H1 (cell line): ENCODE measurements at regions not wholly inside any gene's neighbourhood (a gene's known extent, or its start where the extent isn't known, plus 50 kb on each side); places are given as distances from the start of the nearest gene placed in this dataset.

Experiments used
- CTCF ChIA-PET: fragments of 300-600 bp; sonication (Branson Sonifier 250); formaldehyde crosslinking; loops from one replicate; lab custom pipeline; 2021; ENCODE audit not compliant: partially characterized antibody; lab: Charles Lee
- POLR2A ChIA-PET: fragments of 300-600 bp; sonication (Branson Sonifier 250); formaldehyde crosslinking; loops from one replicate; lab custom pipeline; 2021; ENCODE audit warnings: inconsistent platforms; ENCODE audit not compliant: partially characterized antibody; lab: Charles Lee
- DNase-seq, 2 experiments: peaks; one replicate each; pipeline versions ENCODE4 v3.0.0 to v3.0.0-alpha.2; 2010 to 2022; ENCODE audit warnings: low spot score in 2 of 2, low read depth in 1 of 2, mixed read lengths in 1 of 2
- FAIRE-seq: peaks from 2 replicates; lab custom pipeline; 2011; peaks lifted over from hg19 to GRCh38; lab: Jason Lieb, UNC
- H2AFZ ChIP-seq: 2 replicates; pipeline ENCODE4 v1.8.1; 2012; ENCODE audit warnings: low read length, inconsistent platforms
- H2AK5ac ChIP-seq: 2 replicates; pipeline ENCODE4 v1.6.1; 2013; ENCODE audit warnings: low read depth, low read length
- H2BK120ac ChIP-seq: replicated peaks from 2 replicates; pipeline ENCODE3; 2013; ENCODE audit warnings: low read depth, low read length, inconsistent platforms
- H2BK12ac ChIP-seq: 2 replicates; pipeline ENCODE4 v1.6.1; 2013; ENCODE audit warnings: low read depth, low read length
- H2BK15ac ChIP-seq: 2 replicates; pipeline ENCODE4 v1.6.1; 2013; ENCODE audit warnings: low read length
- H2BK20ac ChIP-seq: 2 replicates; pipeline ENCODE4 v1.6.1; 2013; ENCODE audit warnings: low read length
- H2BK5ac ChIP-seq: 2 replicates; pipeline ENCODE4 v1.6.1; 2013; ENCODE audit warnings: low read depth, low read length
- H3K14ac ChIP-seq: 2 replicates; pipeline ENCODE4 v1.6.1; 2013; ENCODE audit warnings: inconsistent platforms; ENCODE audit not compliant: insufficient read length
- H3K18ac ChIP-seq: 2 replicates; pipeline ENCODE4 v1.6.1; 2013; ENCODE audit warnings: low read length; ENCODE audit errors: extremely low read depth
- H3K23ac ChIP-seq: 2 replicates; pipeline ENCODE4 v1.6.1; 2013; ENCODE audit warnings: inconsistent platforms; ENCODE audit not compliant: insufficient read length
- H3K23me2 ChIP-seq: 2 replicates; pipeline ENCODE4 v1.6.1; 2013; ENCODE audit warnings: low read depth, low read length
- H3K27ac ChIP-seq: 2 replicates; pipeline ENCODE4 v1.6.1; 2011; ENCODE audit warnings: low read depth, low read length, inconsistent platforms
- H3K27me3 ChIP-seq, 4 experiments: replicated peaks in 1 of 4; 1 replicate in 1 of 4; 2 replicates in 3 of 4; pipeline versions ENCODE4 v1.6.1 to v1.8.1; 2011 to 2013; ENCODE audit warnings: low read length in 3 of 4, mild to moderate bottlenecking in 3 of 4, inconsistent platforms in 2 of 4, mixed read lengths in 2 of 4, moderate library complexity in 1 of 4; ENCODE audit not compliant: control insufficient read depth in 3 of 4, insufficient read depth in 3 of 4; ENCODE audit errors: extremely low read depth in 1 of 4
- H3K36me3 ChIP-seq, 4 experiments: 2 replicates each; pipeline versions ENCODE4 v1.6.1 to v1.8.1; 2011 to 2013; ENCODE audit warnings: mild to moderate bottlenecking in 4 of 4, low read length in 3 of 4, moderate library complexity in 2 of 4, control low read depth in 1 of 4, inconsistent platforms in 1 of 4; ENCODE audit not compliant: insufficient read depth in 4 of 4, control insufficient read depth in 2 of 4
- H3K4ac ChIP-seq: replicated peaks from 2 replicates; pipeline ENCODE3; 2013; ENCODE audit warnings: low read length, low read depth, mixed read lengths, inconsistent platforms; ENCODE audit not compliant: insufficient read length
- H3K4me1 ChIP-seq, 4 experiments: replicated peaks in 1 of 4; 1 replicate in 1 of 4; 2 replicates in 3 of 4; pipeline versions ENCODE4 v1.6.1 to v1.8.1; 2011 to 2013; ENCODE audit warnings: low read length in 3 of 4, inconsistent platforms in 2 of 4, mixed read lengths in 1 of 4; ENCODE audit not compliant: insufficient read depth in 4 of 4, control insufficient read depth in 3 of 4
- H3K4me2 ChIP-seq, 2 experiments: 2 replicates each; pipeline versions ENCODE4 v1.6.1 to v1.8.1; 2011 to 2013; ENCODE audit warnings: low read depth in 2 of 2, low read length in 2 of 2, control low read depth in 1 of 2, inconsistent platforms in 1 of 2, mild to moderate bottlenecking in 1 of 2; ENCODE audit not compliant: insufficient read depth in 1 of 2
- H3K4me3 ChIP-seq, 4 experiments: fragments of 200-600, 300-600 bp in 1 of 4; sonication (generic), shearing (Covaris generic), sonication (Bioruptor Twin) in 1 of 4; 2 replicates each; pipeline versions ENCODE4 v1.5.1 to v1.8.1; 2011 to 2016; ENCODE audit warnings: low read length in 4 of 4, low read depth in 3 of 4, control low read depth in 2 of 4, inconsistent platforms in 2 of 4, mild to moderate bottlenecking in 2 of 4, mixed read lengths in 1 of 4, moderate library complexity in 1 of 4; ENCODE audit not compliant: insufficient read depth in 2 of 4; ENCODE audit errors: extremely low read depth in 1 of 4
- H3K56ac ChIP-seq: replicated peaks from 2 replicates; pipeline ENCODE3; 2013; ENCODE audit warnings: low read depth, mild to moderate bottlenecking, mixed read lengths, low read length, inconsistent platforms; ENCODE audit not compliant: insufficient read length
- H3K79me1 ChIP-seq: 2 replicates; pipeline ENCODE4 v1.6.1; 2013; ENCODE audit warnings: low read depth, low read length, control low read depth
- H3K79me2 ChIP-seq, 2 experiments: 2 replicates each; pipeline versions ENCODE4 v1.6.1 to v1.8.1; 2012 to 2013; ENCODE audit warnings: low read length in 2 of 2, mild to moderate bottlenecking in 2 of 2, inconsistent platforms in 1 of 2; ENCODE audit not compliant: insufficient read depth in 2 of 2, control insufficient read depth in 1 of 2
- H3K9ac ChIP-seq, 4 experiments: replicated peaks in 1 of 4; 1 replicate in 1 of 4; 2 replicates in 3 of 4; pipeline versions ENCODE4 v1.6.1 to v1.8.1; 2011 to 2013; ENCODE audit warnings: low read depth in 3 of 4, low read length in 3 of 4, control low read depth in 2 of 4, mild to moderate bottlenecking in 2 of 4, moderate library complexity in 2 of 4, inconsistent platforms in 1 of 4; ENCODE audit errors: extremely low read depth in 1 of 4
- H3K9me3 ChIP-seq, 2 experiments: 2 replicates each; pipeline versions ENCODE4 v1.6.1 to v1.8.1; 2012 to 2013; ENCODE audit warnings: mild to moderate bottlenecking in 2 of 2, moderate library complexity in 2 of 2, control low read depth in 1 of 2, inconsistent platforms in 1 of 2, low read depth in 1 of 2, low read length in 1 of 2, mixed read lengths in 1 of 2; ENCODE audit not compliant: insufficient read depth in 2 of 2
- H4K20me1 ChIP-seq, 2 experiments: replicated peaks in 1 of 2; 2 replicates each; pipeline versions ENCODE3 to v1.8.1; 2011 to 2013; ENCODE audit warnings: inconsistent platforms in 2 of 2, low read length in 2 of 2, mild to moderate bottlenecking in 1 of 2; ENCODE audit not compliant: insufficient read depth in 2 of 2, control insufficient read depth in 1 of 2
- H4K5ac ChIP-seq: 2 replicates; pipeline ENCODE4 v1.6.1; 2013; ENCODE audit warnings: low read length, low read depth, mixed read lengths, inconsistent platforms; ENCODE audit not compliant: insufficient read length
- H4K8ac ChIP-seq: 2 replicates; pipeline ENCODE4 v1.8.0; 2013; ENCODE audit warnings: mild to moderate bottlenecking, moderate library complexity, low read length, inconsistent platforms; ENCODE audit not compliant: insufficient read depth; ENCODE audit errors: extremely low read depth
- H4K91ac ChIP-seq: replicated peaks from 2 replicates; pipeline ENCODE3; 2013; ENCODE audit warnings: low read length, mixed read lengths, inconsistent platforms; ENCODE audit not compliant: insufficient read length
- ASH2L ChIP-seq: fragments of 200-600, 300-600 bp; sonication (generic); IDR thresholded peaks from one replicate; pipeline ENCODE4 v1.7.1; 2017; ENCODE audit warnings: low read length
- BCL11A ChIP-seq, 2 experiments: IDR thresholded peaks; one replicate each; pipeline ENCODE4 v1.6.1; 2011; ENCODE audit warnings: low read depth in 2 of 2, low read length in 2 of 2, mild to moderate bottlenecking in 2 of 2
- BRCA1 ChIP-seq: IDR thresholded peaks from 2 replicates; pipeline ENCODE4 v1.6.1; 2012; ENCODE audit warnings: low read depth, low read length, improper control_type of control experiment
- EP300 ChIP-seq, 2 experiments: IDR thresholded peaks; 1 replicate in 1 of 2; 2 replicates in 1 of 2; pipeline ENCODE4 v1.6.1; 2011 to 2012; ENCODE audit warnings: low read depth in 2 of 2, low read length in 2 of 2, mild to moderate bottlenecking in 2 of 2, borderline replicate concordance in 1 of 2, inconsistent platforms in 1 of 2, moderate library complexity in 1 of 2
- FOSL1 ChIP-seq: IDR thresholded peaks from 2 replicates; pipeline ENCODE4 v1.6.1; 2011; ENCODE audit warnings: mild to moderate bottlenecking, low read depth, low read length, moderate library complexity; ENCODE audit not compliant: insufficient read depth
- NRF1 ChIP-seq: IDR thresholded peaks from 2 replicates; pipeline ENCODE4 v1.6.1; 2011; ENCODE audit warnings: mild to moderate bottlenecking, low read depth, low read length, improper control_type of control experiment
- RAD21 ChIP-seq, 2 experiments: IDR thresholded peaks in 1 of 2; conservative IDR thresholded peaks in 1 of 2; 2 replicates each; pipeline ENCODE4 v1.6.1; 2011; ENCODE audit warnings: low read depth in 2 of 2, low read length in 2 of 2, improper control_type of control experiment in 1 of 2, inconsistent platforms in 1 of 2, mild to moderate bottlenecking in 1 of 2, moderate library complexity in 1 of 2
- RXRA ChIP-seq: IDR thresholded peaks from 2 replicates; pipeline ENCODE4 v1.6.1; 2011; ENCODE audit warnings: low read depth, mild to moderate bottlenecking, low read length, moderate library complexity; ENCODE audit not compliant: insufficient read depth
- SP4 ChIP-seq: IDR thresholded peaks from 2 replicates; pipeline ENCODE4 v1.6.1; 2012; ENCODE audit warnings: low read length, inconsistent platforms
- YY1 ChIP-seq: IDR thresholded peaks from 2 replicates; pipeline ENCODE4 v1.6.1; 2011; ENCODE audit warnings: low read depth, mild to moderate bottlenecking, low read length
- WGBS, 2 experiments: shearing (Covaris generic) in 1 of 2; methylation state at CpG; one replicate each; pipeline versions ENCODE4 v1.1.6 to v1.1.7; 2013 to 2015; ENCODE audit warnings: low lambda C conversion rate in 2 of 2, mixed read lengths in 2 of 2, inconsistent platforms in 1 of 2, low coverage in 1 of 2, missing lambda C conversion rate in 1 of 2; ENCODE audit not compliant: insufficient replicate concordance in 2 of 2, insufficient coverage in 1 of 2, insufficient read length in 1 of 2; ENCODE audit errors: extremely low coverage in 1 of 2, missing lambda C conversion rate in 1 of 2; 5-methylcytosine and 5-hydroxymethylcytosine counted together
- TF ChIP-seq, protein P1 (sequence below): IDR thresholded peaks from 2 replicates; pipeline ENCODE4 v1.6.1; 2012; ENCODE audit warnings: inconsistent platforms

DNA sequence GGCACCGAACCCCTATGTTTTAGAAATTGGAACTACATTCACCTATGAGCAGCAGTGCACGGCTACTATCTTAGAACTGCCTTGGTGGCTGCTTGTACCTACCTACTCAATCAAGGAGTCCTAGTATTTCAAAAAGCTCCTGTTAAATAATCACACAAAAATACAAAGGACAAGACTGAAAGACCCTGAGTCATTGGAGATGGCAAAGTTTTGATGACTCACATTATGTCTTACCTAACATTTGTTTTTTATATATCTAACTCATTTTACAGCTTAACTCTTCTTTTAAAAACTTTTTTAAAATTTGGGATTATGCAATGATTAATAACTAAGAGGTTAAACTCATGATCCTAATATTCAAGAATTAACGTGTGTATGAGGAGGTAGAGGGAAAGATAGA, 1206.0 kb upstream of the TMPRSS15 start:
- Histone ChIP-seq H2BK12ac (no peak overlapping the region), H3K9me3 (no peaks in the 10 kb centered on the region), H3K36me3 (no peaks in the 10 kb centered on the region), H4K8ac (no peak overlapping the region), H3K9ac (no peak overlapping the region), H2AFZ (no peak overlapping the region), H4K20me1 (no peaks in the 10 kb centered on the region), H3K27ac (no peak overlapping the region), H2BK120ac (no peak overlapping the region), H2BK5ac (no peak overlapping the region), H4K5ac (no peak overlapping the region), H3K56ac (no peak overlapping the region), H3K79me2 (no peaks in the 10 kb centered on the region), H3K4me3 (no peak overlapping the region), H3K4ac (no peak overlapping the region), H3K4me1 (peaks cover 0 to 12% (median 11%) of the 10 kb centered on the region in 4 experiments; a peak in 5 of 7 replicates), H3K14ac (no peak overlapping the region), H3K23ac (no peak overlapping the region), H3K4me2 (no peak overlapping the region), H3K27me3 (no peaks in the 10 kb centered on the region), H2BK20ac (no peak overlapping the region), H2AK5ac (no peak overlapping the region), H3K79me1 (no peaks in the 10 kb centered on the region), H3K23me2 (no peaks in the 10 kb centered on the region), H2BK15ac (no peak overlapping the region; the same call in 1 of the 2 replicates), H3K18ac (no peak overlapping the region), H4K91ac (no peak overlapping the region)
- ChIA-PET CTCF (interaction anchor here (0.6 to 0.9 kb wide), 2 partner anchors 98 to 102 kb away, joined by 3 read pairs; no protein-coding TSS in a partner anchor), POLR2A (no interaction called here)
- DNase-seq: no peak
- TF ChIP-seq EP300 (IDR thresholded peaks at IDR 0.05; ENCODE audit: borderline replicate concordance in 1 of 2, low read depth in 2 of 2, low read length in 2 of 2) (no peak), YY1 (no peak), SP4 (no peak), ASH2L (no peak), BCL11A (IDR thresholded peaks at IDR 0.05; ENCODE audit: low read depth in 2 of 2, low read length in 2 of 2) (no peak), RXRA (no peak), NRF1 (no peak), FOSL1 (no peak), BRCA1 (no peak), RAD21 (IDR thresholded peaks at IDR 0.05 in 1 of 2, conservative IDR thresholded peaks at IDR 0.05 in 1 of 2; ENCODE audit: low read depth in 2 of 2, low read length in 2 of 2) (no peak)
- TF ChIP-seq, protein P1, sequence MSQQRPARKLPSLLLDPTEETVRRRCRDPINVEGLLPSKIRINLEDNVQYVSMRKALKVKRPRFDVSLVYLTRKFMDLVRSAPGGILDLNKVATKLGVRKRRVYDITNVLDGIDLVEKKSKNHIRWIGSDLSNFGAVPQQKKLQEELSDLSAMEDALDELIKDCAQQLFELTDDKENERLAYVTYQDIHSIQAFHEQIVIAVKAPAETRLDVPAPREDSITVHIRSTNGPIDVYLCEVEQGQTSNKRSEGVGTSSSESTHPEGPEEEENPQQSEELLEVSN: no peak
- WGBS, 2 experiments: 80% methylated on average over 3 of the region's 3 CpGs; no CpG with 5 or more reads in 1 of the 2 experiments
- no peak for FAIRE-seq
